GM21737 (cell line): ENCODE measurements at regions not wholly inside any gene's neighbourhood (a gene's known extent, or its start where the extent isn't known, plus 50 kb on each side); places are given as distances from the start of the nearest gene placed in this dataset.

Experiments
- ATAC-seq: cut with Tn5 transposase; IDR thresholded peaks from one replicate; pipeline ENCODE4 v1.9.1; 2021; ENCODE audit warnings: mild to moderate bottlenecking, moderate library complexity; ENCODE audit not compliant: unreplicated experiment

- no peak for ATAC-seq
Measured at GRCh38 chr13:74045583-74045982, 88.6 kb downstream of the KLF12 start.

GRCh38 chr13:74043237-74043636 lies 91.0 kb downstream of the KLF12 start:
- ATAC-seq = no peak

DNA sequence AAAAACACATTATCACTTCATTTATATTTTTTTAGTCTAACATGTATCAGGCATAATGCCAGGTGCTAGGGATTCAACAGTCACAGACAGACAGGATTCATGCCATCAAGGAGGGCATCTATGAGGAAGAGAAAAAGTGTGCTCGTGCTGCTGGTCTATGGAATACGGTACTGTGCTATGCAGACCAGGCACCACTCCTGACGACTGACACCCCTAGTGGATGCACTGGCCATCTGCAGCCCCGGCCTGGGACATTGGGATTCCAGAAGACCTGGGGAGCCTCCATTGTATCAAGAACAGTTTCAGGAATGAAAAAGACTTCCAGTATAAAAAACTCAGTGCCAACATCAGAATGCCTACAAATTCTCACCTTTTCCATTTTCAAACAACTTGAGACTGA lies 94.0 kb downstream of the KLF12 start:
- peak; percentile 78 for ATAC-seq

GRCh38 chr13:74039667-74040066 lies 94.5 kb downstream of the KLF12 start:
- ATAC-seq = no peak

DNA sequence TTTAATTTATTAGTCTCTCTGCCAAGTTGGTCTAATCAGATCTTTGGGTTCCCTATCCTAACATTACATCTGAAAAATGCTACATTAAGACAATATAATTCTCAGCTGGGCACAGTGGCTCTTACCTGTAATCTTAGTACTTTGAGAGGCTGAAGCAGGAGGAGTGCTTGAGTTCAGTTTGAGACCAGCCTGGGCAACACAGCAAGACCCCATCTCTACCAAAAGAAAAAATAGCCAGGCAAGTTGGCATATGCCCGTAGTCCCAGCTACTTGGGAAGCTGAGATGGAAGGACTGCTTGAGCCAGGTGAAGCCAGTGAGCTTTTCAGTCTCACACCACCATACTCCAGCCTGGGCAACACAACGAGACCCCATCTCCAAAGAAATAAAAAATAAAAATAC lies 95.0 kb downstream of the KLF12 start:
- no peak for ATAC-seq

DNA sequence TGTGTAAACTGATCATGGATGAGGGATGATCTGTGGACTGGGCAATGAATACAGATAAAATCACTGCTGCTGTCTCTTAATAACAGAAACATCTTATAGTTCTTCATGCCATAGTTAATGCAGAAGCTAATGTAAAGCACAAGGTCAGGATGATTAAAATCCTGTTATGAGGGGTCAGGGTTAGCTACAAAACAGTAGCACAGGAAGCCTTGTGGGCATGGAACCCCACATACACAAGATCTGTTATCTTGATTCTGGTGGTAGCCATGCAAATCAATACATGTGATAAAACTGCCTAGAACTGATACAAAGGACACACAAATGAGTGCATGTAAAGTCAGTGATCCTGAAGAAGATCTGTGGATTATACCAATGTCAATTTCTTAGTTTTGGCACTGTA lies 96.4 kb downstream of the KLF12 start:
- ATAC-seq = no peak

DNA sequence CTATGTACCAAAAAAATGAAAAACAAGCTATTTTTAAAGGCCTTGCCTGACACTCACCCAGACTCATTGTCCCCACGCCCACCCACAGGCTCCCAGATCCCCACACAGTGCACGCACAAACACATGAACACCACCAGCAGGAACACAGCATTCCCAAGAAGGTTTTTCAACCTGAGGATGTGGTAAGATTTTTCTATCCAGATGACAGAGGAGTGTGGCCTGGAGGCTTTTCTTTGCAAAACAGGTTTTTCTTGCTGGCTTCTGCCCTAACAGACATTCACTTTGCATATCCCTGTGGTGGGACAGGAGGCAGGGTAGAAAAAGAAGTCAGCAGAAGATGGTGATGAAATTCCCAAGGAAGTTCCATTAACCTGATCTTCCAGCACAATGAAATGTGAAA lies 97.8 kb downstream of the KLF12 start:
- ATAC-seq = no peak

GRCh38 chr13:74035896-74036295 lies 98.3 kb downstream of the KLF12 start:
- ATAC-seq = no peak

DNA sequence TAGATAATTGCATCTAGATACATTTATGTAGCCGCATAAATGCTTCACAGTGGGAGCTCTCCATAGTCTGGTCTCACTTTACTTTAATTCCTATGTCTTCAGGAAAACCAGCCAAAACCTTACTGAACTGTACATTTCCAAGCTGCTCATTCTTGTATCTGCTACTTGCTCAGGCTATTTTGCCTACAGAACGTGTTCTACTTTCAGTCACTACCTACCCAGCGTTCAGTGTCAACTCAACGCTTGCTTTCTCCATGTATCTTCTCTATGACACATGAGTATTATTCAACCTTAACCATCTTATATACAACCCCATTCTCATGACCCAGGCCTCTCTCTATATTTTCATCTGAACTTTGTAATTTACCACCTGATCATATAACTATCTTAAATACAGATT lies 101.9 kb downstream of the KLF12 start:
- no peak for ATAC-seq

DNA sequence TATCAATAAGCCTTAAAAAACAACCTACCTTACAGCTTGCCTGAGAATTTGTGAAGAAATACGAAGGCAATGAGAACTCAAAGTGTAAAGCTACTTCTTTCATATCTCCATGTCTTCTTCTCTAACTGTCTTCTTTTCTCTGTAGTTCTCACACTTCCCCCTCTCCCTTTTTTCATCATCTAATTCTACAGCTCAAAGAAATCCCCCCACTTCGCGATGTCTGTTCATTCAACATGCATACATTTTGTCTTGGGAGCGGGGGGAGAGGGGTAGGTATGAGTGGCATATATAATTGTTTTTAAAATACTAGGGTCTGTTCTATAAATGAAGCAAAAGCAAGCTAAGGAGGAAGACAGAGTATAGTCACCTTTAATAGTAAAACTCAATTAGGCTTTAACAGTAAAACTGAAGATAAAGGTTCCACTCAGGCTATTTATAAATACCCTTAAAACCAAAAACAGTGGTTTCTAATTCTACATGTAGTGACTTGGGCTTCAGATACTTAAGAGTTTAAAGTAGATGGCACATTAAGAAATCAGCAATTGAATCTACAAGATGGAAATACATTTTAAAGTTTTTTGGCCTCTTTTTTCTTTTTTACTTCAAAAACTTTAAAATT lies 106.9 kb downstream of the KLF12 start:
- ATAC-seq = peak; percentile 38

- peak; percentile 96 for ATAC-seq
Measured at GRCh38 chr13:74026753-74027152, 107.5 kb downstream of the KLF12 start.

DNA sequence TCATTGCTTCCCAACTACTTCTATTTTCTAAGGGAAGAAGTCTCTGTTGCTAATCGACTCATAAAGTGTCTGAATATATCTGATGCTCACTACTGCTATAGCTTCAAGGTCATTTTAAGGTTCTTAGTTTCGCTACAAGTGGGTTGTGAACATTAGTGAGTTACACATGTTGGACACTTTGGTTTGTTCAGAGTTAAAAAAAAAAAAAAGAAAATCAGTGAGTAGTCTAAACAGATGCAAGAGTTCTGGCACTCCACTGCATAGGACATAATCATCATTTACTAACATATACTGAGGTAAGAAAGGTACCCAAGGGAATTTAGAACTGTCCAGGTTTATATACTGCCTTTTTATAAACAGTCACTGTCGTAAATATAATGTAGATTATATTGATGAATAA lies 108.8 kb downstream of the KLF12 start:
- ATAC-seq = no peak

DNA sequence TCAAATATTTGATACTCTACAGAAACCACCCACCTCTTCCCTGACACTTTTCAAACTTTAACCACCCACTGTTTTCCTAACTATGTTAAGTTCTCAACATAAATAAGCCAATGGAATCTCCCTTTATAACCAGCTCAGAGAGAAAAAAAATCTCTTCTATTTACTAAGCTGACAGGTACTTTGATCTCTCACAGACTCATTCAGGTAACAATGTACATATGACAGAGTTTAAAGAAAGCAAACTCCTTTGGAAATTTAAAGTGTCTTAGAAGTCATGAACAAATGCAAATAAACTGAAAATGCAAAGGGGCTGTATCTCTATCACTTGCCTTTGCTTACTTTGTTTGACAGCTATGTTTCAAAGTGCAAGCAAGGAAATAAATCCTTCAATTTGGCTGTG lies 109.3 kb downstream of the KLF12 start:
- ATAC-seq = no peak

DNA sequence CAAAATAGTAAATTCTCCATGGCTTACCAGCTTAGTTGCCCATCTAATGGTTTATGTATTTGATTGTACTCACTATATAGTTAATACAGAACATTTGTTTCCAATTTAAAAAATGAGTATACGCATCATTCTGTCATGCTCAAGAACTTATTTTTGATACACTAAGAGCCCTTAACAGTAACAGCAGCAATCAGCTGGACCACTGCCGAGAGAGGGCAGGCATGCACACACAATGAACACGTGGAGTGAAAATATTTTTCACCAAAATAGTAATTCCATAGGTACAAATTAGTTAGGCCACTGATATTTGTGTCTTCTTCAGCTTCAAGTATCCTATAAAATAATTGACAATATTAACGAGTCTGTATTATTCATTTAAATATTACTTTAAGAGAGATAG lies 109.9 kb downstream of the KLF12 start:
- ATAC-seq = no peak

DNA sequence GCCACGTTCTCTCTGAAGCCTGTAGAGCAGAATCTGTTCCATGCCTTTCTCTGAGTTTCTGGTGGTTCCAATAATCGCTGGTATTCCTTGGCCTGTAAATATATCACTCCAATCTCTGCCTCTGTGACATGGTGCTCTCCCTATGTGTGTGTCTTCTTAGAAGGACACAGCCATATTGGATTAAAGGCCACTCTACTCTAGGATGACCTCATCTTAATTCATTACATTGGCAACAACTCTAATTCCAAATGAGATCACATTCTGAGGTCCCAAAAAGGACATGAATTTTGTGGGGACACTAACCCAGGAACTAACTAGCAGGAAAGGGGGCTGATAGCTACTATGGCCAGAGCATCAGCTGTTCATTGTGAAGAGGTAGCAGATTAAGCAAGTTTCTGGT lies 110.7 kb downstream of the KLF12 start:
- ATAC-seq = no peak

GRCh38 chr13:74021505-74021904 lies 112.7 kb downstream of the KLF12 start:
- ATAC-seq = no peak

GRCh38 chr13:74018062-74018431 lies 116.2 kb downstream of the KLF12 start:
- ATAC-seq = no peak

DNA sequence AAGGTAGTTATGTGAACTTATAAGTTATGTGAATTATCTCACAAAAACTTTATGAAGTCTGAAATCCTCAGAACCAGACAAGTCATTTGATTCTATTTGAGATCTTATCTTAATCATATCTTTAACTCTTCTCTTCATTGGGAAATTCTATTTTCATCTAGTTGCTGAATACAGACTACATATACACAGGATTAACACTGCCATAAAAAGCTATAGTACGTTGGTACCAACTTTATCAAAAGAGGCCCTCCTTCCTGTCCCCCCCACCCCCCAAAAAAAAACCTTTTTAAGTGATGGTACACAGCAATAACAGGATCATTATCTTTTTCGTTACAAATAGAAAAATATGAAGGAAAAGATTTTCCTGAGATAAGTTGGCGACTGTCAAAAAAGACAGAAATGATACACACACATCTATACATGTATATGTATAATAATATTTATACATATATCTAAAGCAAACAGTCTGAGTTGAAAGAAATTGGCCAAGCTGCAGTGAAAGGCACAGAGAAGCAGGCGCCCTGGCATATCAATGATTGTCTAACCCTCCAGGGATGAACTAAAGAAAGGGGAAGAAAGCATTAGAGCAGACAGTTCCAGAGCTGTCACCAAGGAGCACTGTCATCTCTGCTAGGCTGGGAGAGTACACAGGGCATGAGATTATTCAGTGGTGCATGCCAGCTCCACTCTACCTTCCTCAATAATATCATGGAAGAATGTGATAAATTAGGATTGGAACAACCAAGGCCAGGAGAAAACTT lies 116.7 kb downstream of the KLF12 start:
- peak; percentile 67 for ATAC-seq

GRCh38 chr13:74015137-74015536 lies 119.1 kb downstream of the KLF12 start:
- ATAC-seq = no peak

- ATAC-seq = no peak
Measured at GRCh38 chr13:74009100-74009668, 125.0 kb downstream of the KLF12 start.

DNA sequence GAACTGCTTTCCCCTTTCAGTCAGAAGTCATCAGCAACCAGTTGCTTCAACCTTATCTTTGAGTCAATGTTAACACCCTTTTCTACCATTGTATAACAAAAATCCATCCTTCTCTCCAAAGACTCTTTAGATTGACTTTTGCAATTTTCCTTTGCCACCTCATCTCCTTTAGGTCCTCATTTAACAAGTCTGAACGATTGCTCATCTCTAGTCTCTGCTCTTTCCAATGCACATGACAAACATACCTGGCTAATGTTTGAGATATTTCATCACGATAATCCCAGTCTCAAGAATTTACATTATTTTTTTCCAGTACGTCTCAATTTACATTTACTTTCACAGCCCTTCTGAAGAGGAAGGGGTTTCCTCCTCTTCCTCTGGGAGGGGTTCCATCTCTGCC lies 127.5 kb downstream of the KLF12 start:
- no peak for ATAC-seq

DNA sequence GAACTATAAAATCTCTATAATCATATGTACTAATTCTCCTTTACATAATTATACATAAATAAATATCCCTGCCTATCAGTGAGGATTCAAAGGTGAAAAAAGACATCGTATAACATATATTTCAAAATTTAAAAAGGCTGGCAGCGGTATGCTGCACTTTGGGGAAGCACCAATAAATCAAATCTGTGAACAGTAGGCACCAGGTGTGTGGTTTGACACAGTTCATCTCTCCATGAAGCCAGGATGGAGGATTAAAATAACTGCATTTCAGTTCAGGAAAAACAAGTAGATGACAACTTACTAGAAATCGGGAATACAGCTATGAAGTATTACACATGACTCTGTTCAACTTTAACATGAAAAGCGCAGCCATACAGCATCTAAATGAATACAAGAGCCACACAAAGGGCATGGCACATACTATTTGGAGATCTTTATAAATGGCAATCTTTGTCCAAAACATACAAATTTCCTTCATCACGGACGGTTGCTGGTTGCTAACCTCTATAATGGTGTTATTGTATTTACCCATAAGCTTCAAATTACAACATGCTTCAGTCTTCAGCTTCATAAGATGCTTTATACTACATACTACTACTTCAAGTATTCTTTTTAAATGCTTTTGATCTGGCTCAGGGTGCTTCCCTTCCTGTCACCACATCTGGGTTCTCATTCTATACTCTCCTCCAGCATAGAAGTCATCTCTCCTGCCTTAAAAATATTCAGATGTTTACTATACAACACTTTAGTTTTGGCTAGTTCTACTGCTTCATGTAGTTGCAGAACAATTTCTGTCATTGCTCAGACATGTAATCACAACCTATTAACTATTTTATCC lies 128.7 kb downstream of the KLF12 start:
- no peak for ATAC-seq
